ENCODE measurements at regions not wholly inside any gene's neighbourhood (a gene's known extent, or its start where the extent isn't known, plus 50 kb on each side); places are given as distances from the start of the nearest gene placed in this dataset.

- no peak for DNase-seq (ENCODE audit: low read depth, low spot score)
These were observed 188.2 kb downstream of the HS3ST3B1 start for GRCh38 chr17:14488958-14489550.

DNA sequence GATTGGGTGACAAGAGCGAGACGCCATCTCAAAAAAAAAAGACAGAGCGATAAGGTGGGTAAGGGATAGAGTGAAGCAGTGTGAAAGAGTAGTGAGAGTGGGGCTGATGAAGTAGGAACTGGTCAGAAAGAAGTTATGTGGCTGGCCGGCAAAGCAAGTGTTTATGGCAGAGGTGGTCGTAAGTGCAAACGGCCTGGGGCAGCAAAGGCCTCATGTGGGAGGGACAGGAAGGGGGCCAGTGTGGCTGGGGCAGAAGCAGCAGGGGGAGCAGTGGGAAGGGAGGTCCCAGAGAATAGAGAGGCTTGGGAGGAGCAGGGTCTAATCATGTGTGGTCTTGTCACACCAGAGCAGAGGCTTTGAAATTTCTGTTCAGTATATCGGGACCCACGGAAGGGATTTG is 186.2 kb downstream of the HS3ST3B1 start:
- no peak for DNase-seq (ENCODE audit: low read depth, low spot score)

DNA sequence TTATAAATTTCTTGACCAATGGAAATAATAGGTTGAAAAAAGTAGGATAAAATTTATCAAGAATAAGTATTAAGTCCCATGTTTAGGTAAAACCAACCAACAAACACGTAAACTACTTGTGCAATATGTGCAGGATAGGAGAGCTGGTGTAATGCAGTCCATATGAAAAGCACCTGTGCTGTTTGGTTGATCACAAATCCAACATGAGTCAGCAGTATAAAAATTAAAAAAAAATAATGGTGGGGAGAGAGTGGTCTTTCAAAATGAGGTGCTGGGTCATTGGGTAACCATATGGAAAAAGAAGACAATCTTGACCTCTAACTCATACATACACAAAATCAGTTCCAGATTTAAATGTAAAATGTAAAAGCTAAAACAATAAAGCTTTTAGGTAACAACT is 181.8 kb downstream of the HS3ST3B1 start:
- DNase-seq (ENCODE audit: low read depth, low spot score), result no peak

DNA sequence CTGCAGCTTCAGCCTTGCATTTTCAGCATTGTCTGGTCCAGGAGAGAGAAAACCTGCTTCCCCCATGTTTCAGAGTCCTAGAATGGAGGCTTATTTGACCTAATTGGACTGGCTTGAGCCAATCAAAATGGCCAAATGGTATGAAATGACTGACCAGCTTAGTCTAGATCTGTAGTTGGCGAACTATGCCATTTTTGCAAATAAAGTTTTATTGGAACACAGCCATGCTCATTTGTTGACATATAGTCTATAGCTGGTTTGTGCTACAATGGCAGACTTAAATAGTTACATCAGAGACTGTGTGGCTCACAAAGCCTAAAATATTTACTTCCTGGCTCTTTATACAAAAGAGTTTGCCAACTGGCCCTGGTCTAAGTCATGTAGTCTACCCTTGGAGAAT is 180.8 kb downstream of the HS3ST3B1 start:
- no peak for DNase-seq (ENCODE audit: low read depth, low spot score)

DNA sequence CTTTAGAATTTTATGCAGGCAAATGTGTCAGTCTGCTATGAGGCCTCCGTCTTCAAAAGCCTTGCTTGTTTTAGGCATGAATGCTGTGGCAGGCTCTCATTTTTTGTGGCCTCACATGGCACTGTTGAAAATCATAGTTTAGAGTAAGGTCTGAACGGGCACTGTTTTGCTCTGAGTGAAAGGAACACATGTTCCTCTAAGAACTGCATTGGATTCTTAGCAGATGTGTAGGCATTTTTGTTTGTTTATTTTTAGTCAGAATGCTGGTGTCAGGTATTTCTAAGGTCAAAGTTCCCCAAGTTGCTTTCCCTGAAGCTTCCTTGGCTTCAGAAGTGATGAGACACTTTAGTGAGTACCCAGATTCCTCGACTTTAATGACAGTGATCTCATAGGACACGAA is 173.7 kb downstream of the HS3ST3B1 start:
- no peak for DNase-seq (ENCODE audit: low read depth, low spot score)

DNA sequence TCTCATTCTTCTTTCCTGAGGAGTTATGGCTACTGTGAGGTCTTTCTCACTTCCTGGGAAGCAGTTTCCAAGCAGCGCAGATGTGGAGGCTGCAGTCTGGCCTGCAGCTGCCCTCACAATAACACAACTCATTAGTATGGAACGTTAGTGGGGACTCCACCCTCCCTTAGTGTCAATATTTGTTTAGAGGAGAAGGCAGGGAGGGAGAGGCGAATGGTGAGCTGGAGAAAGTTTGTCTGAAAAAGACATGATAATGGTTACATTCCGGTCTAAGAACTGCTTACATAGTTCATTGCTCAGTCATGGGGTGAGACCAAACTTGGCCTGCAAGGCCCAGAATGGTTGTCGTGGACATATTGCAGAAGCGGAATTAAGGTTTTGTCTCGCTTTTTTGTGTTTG is 170.2 kb downstream of the HS3ST3B1 start:
- DNase-seq (ENCODE audit: low read depth, low spot score), result peak; percentile 43

- no peak for DNase-seq (ENCODE audit: low read depth, low spot score)
These were observed 169.5 kb downstream of the HS3ST3B1 start for GRCh38 chr17:14470417-14470816.

DNA sequence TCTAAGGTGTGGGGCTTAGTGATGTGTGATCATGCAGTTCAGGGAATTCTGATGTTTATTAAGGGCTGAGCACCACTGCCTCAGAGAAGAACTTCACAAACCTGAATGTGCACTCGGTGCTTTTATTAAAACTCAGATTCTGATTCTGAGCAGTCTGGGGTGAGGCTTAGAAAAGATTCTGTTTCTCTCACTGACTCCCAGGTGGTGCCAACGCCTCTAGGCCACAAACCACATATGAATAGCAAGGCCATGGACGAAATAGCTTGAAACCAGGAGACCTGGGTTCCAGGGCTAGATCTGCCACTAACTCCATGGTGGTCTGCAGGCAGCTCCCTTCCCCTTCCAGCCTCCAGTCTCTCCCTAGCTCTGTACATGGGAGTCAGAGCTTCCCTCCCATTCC is 169.1 kb downstream of the HS3ST3B1 start:
- no peak for DNase-seq (ENCODE audit: low read depth, low spot score)

DNA sequence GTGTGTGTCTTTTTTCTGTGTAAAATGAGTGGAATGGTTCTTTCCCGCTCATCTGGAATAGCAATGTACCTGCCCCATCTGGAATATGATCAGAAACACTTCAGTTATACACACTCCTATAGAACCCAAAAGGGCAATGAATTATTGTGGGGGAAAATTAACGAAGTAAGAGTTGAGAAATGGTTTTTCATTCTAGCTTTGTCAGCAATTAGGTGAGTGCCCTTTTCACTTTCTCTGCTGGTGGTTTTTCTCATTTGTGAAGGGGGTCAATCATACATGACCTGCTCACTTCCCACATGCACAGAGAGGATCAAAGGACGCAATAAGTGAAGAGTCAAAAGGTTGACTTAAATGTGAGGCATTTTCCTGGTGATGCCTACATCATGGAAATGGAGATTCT is 168.0 kb downstream of the HS3ST3B1 start:
- DNase-seq (ENCODE audit: low read depth, low spot score), result no peak

- no peak for DNase-seq (ENCODE audit: low read depth, low spot score)
These were observed 160.3 kb downstream of the HS3ST3B1 start for GRCh38 chr17:14461227-14461548.

DNA sequence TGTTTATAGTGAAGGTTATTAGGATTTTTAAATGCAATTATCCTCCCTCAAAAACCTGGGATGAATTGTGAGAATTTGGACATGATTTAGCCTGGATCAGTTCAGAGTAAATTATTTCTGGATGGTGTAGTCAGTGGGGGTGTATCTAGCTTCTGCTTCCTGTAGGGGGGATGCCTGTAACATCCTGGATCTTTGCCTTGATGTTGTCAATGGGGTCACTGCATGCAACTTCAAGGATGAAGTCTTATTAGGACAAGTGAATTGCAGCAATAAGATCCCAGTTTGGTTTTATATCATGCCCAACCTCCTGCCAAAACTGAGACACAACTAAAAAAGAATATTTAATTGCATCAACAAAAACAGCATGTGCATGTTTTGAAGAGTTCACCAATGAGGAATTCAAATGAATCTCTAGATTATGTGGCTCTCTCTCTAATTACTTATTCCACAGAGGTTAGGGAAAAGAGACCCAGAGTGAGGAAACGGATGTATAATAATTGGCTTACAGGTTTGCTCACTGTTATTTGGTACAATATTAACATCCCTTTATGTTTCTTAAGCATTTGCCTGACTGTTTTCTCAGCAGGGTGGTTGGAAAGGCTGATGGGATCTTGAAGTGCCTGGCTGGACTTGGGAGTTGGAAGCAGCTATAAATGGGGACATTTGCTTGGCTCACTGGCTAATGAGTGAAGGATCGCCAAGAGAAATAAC is 159.8 kb downstream of the HS3ST3B1 start:
- no peak for DNase-seq (ENCODE audit: low read depth, low spot score)

DNA sequence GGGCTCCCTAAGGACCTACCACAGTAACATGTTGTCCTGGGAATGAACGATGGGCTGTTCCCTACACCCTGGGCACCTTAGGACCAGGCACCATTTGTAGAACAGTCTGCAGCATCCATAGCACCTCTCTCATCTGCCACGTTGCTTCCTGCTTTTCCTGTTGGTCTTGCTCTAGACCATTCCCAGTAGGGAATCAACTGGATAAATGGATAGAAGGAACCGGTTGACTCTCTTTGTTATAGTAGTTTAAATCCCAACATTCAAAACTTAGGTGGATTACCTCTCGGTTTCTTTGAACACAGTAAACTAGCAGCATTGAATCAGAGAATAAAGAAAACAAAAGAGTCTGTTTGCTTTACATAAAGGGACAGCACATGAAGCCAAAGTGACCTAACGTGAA is 159.1 kb downstream of the HS3ST3B1 start:
- no peak for DNase-seq (ENCODE audit: low read depth, low spot score)

DNA sequence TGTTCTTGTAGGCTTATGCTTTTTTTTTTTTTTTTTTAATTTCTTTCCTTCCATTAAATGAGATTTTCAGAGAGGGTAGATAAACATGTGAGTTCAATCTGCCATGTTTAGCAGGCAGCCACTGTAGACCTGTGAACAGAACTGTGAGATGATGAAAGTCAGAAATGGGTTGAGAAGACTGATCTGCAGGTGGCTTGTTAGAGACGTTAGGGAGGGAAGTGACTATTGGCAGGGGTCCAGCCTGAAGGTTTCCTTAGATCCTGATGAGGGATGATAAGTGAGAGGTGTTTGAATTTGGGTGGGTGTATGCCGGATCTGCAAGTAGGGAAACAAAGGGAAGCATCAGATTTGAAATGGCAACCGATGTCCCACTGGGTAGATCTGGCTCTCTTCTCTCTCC is 157.8 kb downstream of the HS3ST3B1 start:
- no peak for DNase-seq (ENCODE audit: low read depth, low spot score)

GRCh38 chr17:14454746-14455145 is 153.9 kb downstream of the HS3ST3B1 start:
- no peak for DNase-seq (ENCODE audit: low read depth, low spot score)

GRCh38 chr17:14452856-14453255 is 152.0 kb downstream of the HS3ST3B1 start:
- no peak for DNase-seq (ENCODE audit: low read depth, low spot score)

- no peak for DNase-seq (ENCODE audit: low read depth, low spot score)
These were observed 150.9 kb downstream of the HS3ST3B1 start for GRCh38 chr17:14451729-14452191.

GRCh38 chr17:14448818-14449217 is 147.9 kb downstream of the HS3ST3B1 start:
- peak; percentile 2 for DNase-seq (ENCODE audit: low read depth, low spot score)

- no peak for DNase-seq (ENCODE audit: low read depth, low spot score)
These were observed 145.9 kb downstream of the HS3ST3B1 start for GRCh38 chr17:14446825-14447224.

- no peak for DNase-seq (ENCODE audit: low read depth, low spot score)
These were observed 144.0 kb downstream of the HS3ST3B1 start for GRCh38 chr17:14444915-14445314.

GRCh38 chr17:14442798-14443528 is 142.1 kb downstream of the HS3ST3B1 start:
- DNase-seq (ENCODE audit: low read depth, low spot score), result peak; percentile 3

GRCh38 chr17:14437176-14437575 is 136.3 kb downstream of the HS3ST3B1 start:
- DNase-seq (ENCODE audit: low read depth, low spot score), result no peak

- DNase-seq (ENCODE audit: low read depth, low spot score), result no peak
These were observed 135.4 kb downstream of the HS3ST3B1 start for GRCh38 chr17:14436266-14436665.

- no peak for DNase-seq (ENCODE audit: low read depth, low spot score)
These were observed 133.6 kb downstream of the HS3ST3B1 start for GRCh38 chr17:14434506-14434905.

Measured in smooth muscle cell of the brain vasculature (primary cell).